HG02571 (cell line): ENCODE measurements at regions not wholly inside any gene's neighbourhood (a gene's known extent, or its start where the extent isn't known, plus 50 kb on each side); places are given as distances from the start of the nearest gene placed in this dataset.

ENCODE experiments used
- ATAC-seq: cut with Tn5 transposase; IDR thresholded peaks from one replicate; pipeline ENCODE4 v1.9.1; 2021; ENCODE audit warnings: mild to moderate bottlenecking, moderate library complexity; ENCODE audit not compliant: unreplicated experiment

DNA sequence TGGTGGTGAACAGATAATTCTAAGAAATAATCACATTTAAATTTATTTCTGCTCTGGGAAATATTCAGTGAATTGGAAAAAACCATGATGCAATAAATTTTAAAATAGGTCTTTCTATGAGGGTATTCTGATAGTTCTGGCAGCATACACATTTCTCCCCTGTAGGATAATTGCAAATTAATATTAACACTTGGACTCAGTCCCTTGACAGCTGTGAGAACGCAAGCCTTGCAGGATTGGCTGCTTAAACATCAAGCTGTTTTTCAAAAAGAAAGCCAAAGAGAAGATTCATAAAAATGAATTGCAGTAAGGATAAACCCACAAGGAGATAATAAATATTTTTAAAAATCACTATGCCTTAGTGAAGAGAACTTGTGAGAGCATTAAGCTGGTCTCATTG is 180.0 kb downstream of the MTRR start:
- ATAC-seq, result no peak

DNA sequence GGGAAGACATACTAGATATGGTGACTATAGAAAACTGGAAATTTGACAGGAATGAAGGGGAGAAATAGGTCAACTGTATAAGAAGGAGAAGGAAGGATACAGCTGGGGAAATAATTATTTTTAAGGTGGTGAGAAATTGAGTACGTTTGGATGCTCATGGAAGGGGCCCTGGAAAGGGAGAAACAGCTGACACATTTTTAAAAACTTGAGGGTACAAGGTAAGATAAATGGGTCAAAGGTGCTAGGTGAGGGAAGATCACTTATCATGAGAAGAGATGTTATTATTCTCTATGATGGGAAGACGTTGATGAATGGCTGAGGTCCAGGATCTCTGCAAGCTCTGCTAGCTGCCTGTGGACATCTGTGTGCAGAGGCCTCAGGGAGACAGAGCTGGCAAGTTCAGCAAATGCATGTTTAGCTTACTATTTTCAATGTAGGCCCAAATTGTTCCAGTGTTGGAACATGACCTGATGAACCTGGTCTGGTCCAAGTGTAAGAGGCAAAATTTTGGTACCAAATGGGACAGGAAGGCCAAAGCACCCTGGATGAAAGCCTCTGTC is 181.7 kb downstream of the MTRR start:
- no peak for ATAC-seq

DNA sequence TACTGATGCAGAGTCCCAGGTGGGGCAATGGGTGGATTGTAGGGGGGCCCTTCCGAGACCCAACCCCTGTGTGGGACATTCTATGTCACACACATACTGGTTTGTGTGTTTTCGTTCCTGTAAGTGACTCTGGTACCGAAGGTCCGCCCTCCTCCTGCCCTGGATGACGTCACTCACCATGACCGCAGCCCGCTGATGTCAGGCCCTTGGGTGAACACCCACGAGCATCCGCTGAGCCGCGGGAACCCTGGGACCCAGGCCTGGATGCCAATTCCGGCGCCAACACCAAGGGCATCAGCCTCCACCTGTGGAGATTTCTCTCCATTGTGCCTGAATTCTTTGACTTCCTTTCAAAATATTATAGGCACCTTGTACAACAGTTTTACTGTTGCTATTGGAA is 184.3 kb downstream of the MTRR start:
- no peak for ATAC-seq

DNA sequence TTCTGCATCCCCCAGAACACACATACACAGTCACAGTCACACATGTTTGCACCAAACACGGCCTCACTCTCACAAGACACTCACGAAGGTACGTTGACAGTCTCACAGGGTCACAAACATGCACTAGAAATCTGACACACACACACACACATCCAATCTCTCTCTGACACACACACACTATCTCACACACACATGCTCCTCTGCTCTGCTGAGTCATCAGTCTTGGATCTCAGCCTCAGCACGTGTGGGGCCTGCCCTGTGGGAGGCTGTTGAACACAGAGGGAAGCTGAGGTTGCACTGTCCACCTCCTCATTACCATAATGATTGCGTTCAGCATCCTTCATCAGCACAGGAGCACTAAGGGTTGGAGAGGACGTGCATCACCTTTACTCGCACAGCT is 188.8 kb downstream of the MTRR start:
- no peak for ATAC-seq

DNA sequence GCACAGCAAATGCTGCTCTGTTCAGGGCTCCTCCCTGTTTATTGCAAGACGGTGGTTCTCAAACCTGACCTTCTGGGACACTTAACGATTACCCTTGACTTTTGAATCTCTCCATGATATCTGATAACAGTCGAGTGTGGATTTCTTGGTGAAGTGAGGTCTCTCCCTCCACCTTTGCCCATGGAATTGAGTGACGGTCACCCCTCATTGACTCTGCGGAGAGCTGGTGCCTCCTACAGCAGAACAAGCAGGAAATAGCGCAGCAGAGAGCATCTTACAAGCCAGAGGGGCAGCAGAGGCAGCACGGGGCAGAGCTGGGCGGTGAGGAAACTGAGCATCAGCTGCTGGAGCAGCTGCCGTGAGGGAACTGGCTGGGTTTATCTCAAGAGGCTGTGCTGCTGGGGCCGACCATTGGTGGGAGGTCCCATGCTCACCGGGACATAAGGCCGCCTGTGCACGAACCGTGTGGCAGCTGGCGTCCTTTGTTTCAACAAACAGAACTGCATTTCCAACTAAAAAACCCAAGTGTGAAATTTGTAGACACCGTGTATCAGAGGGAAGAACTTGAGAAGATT is 189.8 kb downstream of the MTRR start:
- ATAC-seq, result no peak

DNA sequence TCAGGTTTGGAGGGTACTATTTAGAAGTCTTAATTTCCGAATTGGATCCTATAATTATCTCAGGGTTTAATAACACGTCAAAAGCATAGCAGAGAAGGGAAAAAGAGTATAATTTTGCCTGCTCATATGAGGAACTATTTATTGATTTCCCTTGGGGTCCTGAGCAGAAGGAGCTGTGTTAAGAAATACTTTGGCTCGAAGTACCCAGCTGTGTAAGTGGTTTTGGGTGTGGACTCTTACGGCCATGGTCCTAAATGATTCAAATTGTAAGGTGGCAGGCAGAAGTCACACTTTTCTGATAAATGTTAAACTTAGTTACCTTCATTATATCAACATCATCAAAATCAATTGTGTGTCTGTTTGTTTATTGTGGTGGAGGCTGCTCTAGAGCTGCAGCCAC is 190.4 kb downstream of the MTRR start:
- no peak for ATAC-seq

DNA sequence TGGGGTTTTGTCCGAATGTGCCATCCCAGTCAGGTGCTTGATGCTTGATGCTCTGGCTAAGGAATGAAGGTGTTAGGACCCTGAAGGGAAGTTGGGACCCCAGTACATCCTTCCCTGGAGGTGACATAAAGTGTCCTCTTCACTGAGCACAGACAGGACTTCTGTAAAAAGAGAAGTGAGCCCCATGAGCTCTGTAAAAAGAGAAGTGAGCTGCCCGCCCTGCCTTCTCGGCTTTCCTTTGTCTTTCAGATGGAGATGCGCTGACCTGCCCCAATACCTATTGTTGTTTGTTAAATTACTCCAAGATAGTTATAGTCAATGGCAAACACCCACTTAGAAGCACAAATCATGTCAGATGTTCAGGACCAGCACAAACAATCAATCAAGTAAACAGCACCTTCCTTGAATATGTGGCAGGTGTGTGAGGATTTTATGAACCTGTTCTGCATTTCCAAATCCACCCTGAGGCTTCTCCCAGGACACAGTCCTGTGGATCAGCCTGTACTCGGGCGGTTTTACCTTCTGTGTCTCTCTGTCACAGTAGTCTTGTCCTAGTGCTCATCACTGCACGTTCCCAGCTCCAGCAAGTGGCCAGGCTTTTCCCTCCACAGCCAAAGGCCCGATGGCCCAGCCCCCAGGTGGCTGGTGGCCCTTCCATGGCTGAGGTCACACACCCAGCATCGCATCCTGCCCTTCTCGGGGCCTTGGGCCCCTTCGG is 191.4 kb downstream of the MTRR start:
- no peak for ATAC-seq

DNA sequence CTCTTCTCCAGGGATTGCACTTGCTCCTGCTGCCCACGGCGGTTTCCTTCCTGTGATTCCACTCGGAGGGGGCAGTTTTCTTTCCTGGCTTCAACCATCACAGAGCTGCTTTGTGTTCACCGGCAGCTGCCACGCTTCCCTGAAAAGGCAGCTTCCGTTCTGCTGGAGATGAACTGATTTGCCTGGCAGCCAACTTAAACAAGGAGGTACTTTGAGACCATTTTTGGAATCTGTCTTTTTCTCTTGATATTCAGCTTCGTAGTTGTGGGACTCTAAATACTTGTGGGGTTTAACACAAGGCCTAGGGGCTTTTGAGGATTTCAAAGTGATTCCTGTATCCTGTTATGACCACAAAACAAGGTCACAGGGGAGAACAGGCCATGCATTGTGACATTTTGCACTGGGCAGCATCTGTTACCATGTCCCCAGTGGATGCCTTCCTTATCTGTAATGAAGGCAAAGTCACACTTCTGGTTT is 192.0 kb downstream of the MTRR start:
- no peak for ATAC-seq

DNA sequence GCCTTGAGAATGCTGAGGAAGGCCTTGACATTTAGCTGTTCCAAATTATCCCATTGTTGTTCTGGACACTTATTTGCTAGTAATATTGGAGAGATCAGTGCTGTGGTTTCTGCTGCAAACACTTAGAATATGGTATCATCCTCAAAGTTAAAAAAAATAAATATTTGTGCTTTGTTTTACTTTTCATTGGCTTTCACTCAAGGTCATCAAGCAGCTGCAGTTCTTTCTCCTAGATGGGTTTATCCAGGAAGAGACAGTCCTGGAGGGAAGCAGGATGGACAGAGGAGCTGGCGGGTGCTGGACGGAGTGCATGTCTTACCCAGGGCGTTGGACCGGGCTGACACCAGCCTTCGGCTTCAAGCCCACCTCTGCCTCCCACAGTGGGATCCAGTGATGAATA is 193.6 kb downstream of the MTRR start:
- ATAC-seq, result no peak

DNA sequence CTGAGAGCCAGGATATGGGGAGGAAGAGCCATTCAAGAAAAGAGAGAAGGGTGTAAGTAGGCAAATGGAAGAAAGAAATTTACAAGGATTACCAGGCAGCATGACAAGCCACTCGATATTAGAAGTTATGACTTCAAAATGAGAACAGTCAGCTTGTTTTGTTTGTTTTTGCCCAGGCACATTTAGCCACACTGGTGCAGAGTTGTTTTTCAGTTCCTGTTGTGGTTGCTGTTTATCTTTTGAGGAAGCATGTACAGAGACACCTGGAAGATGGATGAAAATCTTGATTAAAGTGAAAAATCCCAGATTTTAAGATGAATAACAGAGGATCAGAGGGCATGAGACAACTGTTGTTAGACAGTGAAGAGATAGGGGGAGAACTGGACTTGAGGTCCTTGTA is 199.1 kb downstream of the MTRR start:
- ATAC-seq, result no peak

DNA sequence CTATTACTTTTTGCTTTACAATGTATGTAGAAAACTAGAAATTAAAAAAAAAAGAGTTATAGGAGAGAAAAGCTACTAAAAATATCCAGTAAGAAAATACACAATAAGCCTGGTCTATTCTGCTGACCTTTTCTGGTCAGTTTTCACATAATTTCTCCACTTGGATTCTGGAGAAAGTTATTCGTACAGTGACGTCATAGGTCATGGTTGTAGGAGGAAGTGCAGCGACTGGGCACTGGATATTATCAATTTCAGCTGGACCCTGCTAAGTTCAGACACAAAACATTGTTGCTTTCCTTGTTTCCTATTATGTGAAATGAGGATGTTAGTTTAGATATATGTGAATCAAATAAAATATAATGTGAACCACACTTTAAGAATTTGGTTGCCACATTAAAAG is 201.2 kb downstream of the MTRR start:
- no peak for ATAC-seq

DNA sequence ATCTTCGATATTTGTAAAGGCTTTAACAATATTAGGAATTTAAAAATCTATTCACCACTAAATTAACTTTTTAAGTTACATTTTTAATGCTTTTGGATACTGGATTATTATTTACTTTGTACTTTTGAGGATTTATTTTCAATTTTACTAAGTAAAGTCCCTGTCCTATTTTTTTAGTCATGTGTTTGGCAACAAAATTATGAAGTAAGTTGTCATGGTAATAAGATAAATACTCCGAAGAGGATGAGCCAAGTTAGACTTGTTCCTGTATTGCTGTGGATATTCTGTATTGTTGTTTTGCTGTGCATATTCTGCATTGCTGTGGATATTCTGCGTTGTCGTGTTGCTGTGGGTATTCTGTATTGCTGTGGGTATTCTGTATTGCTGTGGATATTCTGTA is 210.1 kb downstream of the MTRR start:
- no peak for ATAC-seq

DNA sequence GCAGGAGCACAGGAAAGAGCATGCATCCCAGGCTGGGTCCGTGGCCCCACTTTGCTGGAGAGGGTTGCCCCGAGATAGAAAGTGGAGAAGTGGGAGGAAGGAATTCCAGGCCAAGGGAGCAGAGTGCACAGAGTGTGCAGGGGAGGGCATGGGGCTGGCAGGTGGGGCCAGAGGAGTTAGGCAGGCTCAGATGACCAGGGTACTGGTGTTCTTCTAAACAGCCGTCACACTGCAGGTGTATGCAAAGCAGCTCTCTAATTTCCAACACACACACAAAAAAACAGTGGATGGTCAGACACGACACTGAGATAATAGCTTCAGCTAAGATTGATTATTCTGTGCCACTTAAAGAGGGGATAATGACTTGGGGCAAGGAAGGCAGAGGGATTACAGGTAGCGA is 212.2 kb downstream of the MTRR start:
- no peak for ATAC-seq

DNA sequence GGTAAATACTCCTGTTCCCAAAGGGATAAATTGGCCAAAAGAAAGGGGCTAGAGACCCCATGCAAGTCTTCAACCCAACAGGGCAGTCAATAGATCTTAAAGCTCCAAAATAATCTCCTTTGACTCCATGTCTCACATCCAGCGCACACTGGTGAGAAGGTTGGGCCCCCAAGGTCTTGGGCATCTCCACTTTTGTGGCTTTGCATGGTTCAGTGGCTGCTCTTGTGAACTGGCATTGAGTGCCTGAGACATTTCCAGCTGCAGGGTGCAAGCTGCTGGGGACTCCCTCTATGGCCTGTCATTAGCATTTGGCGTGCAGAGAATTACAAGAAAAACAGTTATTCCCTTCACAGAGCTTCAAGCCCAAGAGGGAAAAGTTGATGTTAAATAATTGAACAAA is 224.7 kb downstream of the MTRR start:
- no peak for ATAC-seq

DNA sequence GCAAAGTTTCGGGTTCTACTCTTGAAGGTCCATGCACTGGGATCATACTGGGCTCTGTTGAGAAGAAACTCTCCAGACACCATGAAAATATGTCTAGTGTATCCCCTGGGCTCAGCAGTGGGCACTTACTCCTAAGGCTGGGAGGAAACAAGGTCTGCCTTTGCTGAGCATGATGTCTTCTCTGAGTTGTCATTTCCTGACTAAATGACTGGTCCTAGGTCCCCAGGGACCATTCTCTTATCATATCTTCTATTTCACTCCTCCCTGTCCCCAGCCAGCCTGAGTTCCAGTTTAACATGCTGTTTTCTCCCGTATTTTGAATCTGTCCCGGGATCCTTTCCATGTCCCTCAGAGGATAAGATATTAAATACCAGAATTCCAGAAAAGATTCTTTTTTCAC is 225.4 kb downstream of the MTRR start:
- no peak for ATAC-seq

DNA sequence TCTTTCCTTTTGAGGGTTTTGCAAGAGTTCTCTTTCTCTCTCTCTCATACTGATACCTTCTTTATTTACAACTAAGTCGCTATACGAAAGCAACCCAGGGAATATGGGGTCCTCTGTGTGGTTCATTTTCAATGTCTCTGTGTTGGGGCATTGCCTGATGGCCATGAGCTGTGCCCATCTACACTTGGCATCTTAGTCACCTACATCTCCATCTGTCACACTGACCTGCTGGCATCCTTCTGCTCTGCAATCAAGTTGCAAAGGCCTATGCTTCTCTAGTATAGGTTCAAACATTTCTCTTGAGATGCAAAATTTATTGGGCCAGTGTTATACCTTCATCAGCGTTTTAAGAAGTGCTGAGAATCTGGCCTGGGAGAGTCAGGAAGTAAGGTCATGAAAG is 228.2 kb downstream of the MTRR start:
- no peak for ATAC-seq

DNA sequence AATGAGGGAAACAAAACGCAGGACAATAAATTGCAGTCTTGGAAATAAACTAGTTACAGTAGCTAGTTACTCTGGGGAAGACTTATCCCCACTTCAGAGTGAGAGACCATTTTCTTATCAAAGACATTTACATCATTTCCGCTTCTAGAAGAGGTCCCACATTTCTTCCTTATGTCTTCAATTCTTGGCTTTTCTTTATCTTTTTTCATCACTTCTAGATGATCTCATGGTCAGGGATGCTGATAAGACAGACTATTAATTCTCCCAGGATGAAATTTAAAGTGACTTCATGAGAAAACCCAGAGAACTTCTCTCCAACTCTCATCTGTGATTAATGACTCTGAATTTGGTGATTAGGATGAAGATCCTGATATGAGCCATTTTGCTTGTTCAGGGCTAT is 229.1 kb downstream of the MTRR start:
- ATAC-seq, result no peak

DNA sequence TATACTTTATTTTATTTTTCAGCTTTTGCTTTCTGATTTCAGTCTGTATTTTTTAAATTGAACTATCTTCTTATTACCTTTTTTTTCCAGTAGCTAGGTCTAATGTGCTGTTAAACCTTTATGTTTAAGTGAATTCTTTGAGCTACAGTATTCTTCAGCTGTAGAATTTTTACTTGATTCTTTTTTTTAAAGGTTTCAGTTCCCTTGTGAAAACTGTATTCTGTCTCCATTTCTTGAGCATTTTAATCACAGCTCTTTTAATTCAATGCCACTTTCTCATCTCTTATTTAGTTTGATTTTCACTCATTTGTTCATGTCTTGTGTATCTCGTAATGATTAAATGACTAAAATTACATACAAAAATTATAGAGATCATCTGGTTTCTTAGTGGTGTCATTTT is 233.8 kb downstream of the MTRR start:
- no peak for ATAC-seq

DNA sequence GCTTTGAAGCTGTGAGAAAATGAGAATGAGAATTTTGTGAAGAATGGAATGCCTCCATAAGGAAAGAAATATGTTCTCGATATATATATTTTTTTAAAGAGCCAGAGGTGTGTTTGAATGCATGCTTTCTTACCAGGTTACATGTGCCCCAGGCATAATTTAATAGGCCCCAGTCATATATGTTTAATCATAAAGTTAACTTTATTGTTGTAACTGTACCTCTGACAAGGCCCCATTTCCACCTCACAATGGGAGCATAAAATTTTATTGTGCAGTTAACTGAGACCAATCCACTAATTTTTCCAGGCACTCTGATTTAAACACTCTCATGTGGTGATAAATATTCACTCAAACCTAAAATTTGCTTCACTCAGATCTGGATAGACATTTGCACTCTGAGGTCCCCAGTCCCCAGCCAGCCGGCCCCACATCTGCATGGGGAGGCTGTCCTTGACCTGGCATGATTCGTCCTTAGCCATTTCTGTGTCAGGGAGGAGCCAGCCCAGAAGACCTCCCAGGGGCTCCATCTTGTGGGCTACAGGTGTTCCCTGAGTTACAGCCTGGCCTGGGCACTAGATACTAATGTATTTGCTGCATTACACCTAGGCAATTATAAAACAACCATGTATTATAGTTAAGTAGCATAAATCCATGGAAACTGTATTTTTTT is 245.8 kb downstream of the MTRR start:
- ATAC-seq, result no peak

DNA sequence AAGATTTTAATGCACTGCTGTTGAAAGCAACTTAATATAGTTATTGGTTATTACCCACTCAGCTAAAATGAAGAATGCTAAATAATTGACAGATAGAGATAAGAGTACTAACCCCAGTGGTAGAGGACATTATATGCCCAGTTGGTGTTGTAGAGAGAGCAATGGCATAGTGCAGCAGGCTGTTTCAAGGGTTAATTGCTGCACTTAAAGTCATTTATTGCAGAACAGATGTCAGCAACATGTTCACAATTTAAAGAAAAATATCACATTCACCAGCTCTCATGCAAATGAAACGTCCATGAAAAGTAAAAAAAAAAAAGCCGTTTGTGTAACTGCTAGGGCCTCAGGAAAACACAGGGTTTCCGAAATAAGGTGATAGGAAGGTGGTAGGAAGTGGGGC is 254.6 kb downstream of the MTRR start:
- no peak for ATAC-seq

DNA sequence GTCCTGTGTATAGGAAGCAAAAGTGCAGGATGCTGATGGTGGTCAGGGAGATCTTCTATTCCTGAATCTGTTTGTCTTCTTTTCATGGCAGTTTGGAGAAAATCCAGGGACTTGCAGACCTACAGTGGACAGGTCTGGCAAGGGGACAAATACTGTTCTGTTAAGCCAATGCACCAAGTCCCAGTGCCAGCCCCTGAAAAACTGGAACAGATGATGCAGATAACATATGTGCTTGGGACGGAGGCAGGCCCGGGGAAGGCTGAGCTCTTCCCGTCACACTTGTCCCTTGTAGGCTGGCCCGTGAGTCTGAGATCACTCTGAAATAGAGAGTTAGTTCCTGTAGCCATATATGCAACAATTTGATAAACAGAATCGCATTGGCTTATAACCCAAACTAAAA is 265.7 kb downstream of the MTRR start:
- ATAC-seq, result no peak

DNA sequence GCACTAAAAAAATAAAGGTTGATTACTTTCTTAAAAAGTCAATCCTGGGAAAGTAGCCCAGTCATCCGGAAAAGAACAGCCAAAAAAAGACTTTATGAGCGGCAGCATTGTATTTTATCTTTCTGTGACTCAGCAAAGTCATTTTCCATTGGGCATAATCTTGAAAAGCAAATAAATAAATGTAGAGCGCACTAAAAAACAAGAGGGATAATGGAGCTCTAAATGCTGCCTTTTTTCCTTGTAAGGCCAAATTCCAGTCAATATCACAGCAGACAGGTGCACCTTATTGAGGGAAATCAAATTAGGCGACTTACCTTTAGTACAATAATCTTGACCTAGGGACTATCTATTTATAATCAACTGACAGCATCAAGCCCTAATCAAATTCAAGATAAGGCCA is 266.8 kb downstream of the MTRR start:
- no peak for ATAC-seq
